Kidney epithelial cell (primary cell): ENCODE measurements at regions not wholly inside any gene's neighbourhood (a gene's known extent, or its start where the extent isn't known, plus 50 kb on each side); places are given as distances from the start of the nearest gene placed in this dataset.
"Not testable (repeated sequence)": the region's sequence is repeated elsewhere in the genome, so short reads cannot be mapped to it uniquely, and the experiment has no call there.

Source experiments
- DNase-seq: peaks from one replicate; pipeline ENCODE4 v3.0.0-alpha.2; 2010; ENCODE audit warnings: low read depth
- H3K27me3 ChIP-seq: 2 replicates; pipeline ENCODE4 v1.6.0; 2011; ENCODE audit warnings: low read length; ENCODE audit not compliant: control insufficient read depth, insufficient read depth
- H3K36me3 ChIP-seq: 2 replicates; pipeline ENCODE4 v1.5.1; 2011; ENCODE audit warnings: low read length; ENCODE audit not compliant: control insufficient read depth, insufficient read depth
- H3K4me3 ChIP-seq: 2 replicates; pipeline ENCODE4 v1.5.1; 2011; ENCODE audit warnings: low read depth, mild to moderate bottlenecking, control low read depth, low read length
- TF ChIP-seq, protein P1 (sequence below): IDR thresholded peaks from 2 replicates; pipeline ENCODE4 v1.5.1; 2011; ENCODE audit warnings: mild to moderate bottlenecking, moderate library complexity, low read length, control low read depth, inconsistent platforms; ENCODE audit not compliant: insufficient read depth, poor library complexity, severe bottlenecking

DNA sequence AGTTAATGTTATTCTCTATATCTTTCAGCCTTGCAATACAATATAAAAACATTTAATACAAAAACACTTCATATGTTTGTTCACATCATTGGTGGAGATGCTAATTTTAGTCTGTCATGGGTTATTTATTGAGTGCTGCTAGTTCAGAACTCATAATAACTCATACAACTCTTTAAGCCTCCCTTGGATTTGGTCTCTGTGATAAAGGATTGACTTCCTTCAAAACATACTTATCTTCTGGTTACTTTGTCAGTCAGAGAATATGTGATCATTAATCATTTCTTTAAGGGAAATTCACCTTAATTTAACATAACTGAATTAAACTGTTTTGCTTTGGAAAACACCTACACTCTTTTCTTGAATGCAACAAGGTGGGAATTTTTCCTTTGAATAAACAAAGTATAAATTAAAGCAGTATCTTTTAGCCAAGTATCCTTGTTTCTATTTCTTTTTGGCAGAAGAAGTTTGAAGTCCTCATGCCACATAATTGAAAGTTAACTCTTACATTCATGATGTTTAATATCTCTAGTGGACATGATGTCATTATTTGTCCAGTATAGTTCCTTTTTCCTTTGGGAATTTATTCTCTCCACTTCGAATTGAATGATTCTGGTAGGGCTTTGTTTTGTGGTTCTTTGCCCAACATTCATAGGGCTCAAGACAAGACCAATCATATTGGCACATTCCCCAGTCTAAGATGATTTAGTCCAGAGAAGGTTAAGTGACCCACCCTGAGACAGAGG, 133.2 kb upstream of the CENPW start:
- no peak for DNase-seq
- Histone ChIP-seq H3K36me3 (no peaks in the 10 kb centered on the region), H3K4me3 (no peak overlapping the region), H3K27me3 (no peaks in the 10 kb centered on the region)
- TF ChIP-seq, protein P1, sequence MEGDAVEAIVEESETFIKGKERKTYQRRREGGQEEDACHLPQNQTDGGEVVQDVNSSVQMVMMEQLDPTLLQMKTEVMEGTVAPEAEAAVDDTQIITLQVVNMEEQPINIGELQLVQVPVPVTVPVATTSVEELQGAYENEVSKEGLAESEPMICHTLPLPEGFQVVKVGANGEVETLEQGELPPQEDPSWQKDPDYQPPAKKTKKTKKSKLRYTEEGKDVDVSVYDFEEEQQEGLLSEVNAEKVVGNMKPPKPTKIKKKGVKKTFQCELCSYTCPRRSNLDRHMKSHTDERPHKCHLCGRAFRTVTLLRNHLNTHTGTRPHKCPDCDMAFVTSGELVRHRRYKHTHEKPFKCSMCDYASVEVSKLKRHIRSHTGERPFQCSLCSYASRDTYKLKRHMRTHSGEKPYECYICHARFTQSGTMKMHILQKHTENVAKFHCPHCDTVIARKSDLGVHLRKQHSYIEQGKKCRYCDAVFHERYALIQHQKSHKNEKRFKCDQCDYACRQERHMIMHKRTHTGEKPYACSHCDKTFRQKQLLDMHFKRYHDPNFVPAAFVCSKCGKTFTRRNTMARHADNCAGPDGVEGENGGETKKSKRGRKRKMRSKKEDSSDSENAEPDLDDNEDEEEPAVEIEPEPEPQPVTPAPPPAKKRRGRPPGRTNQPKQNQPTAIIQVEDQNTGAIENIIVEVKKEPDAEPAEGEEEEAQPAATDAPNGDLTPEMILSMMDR, result no peak

DNA sequence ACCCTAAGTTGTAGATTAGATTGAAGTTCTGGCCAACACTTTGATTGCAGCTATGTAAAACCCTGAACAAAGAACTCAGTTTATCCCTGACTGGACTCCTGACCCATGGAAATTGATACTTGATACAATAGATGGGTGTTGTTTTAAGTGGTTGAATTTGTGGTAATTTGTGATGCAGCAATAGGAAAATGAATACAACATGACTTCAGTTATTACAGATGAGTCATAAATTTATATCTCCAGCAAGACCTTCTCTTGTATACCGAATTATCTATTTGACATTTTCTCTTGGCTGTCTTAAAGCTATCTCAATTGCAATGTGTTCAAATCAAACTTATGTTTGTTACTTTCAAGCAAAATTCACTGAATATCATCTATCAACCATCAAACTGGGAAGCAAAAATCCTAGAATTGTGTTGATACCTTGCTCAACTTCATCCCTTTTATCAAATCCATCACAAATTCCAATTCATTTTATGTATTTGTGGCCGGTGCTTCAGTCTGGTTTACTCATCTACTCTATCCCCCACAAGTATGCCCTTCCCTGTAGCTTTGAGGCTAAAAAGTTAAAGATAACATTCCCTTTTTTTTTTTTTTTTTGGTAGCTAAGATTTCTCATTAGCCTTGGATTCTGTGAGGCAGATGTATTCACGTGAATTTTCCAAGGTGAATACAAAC, 129.4 kb upstream of the CENPW start:
- no peak overlapping the region for H3K4me3 ChIP-seq
- H3K36me3 ChIP-seq, result no peaks in the 10 kb centered on the region
- no peak for DNase-seq
- H3K27me3 ChIP-seq, result no peaks in the 10 kb centered on the region
- TF ChIP-seq, protein P1, result no peak

DNA sequence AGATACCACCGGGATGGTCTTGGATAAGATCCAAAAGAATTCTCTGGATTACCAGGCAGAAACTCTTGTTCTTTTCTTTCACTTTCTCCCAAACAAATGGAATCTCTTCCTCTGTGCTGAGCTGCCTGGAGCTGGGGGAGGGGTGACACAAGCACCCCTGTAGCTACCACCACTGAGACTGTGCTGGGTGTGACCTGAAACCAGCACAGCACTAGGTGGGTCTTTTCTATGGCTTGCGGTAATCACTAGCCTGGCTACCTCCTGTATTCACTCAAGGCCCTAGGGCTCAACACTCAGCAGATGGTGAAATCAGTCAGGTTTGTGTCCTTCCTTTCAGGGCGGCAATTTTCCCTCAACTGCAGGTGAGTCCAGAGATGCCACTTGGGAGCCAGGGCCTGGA, 122.4 kb upstream of the CENPW start:
- TF ChIP-seq, protein P1, result no peak
- Histone ChIP-seq H3K36me3 (no peaks in the 10 kb centered on the region), H3K4me3 (no peak overlapping the region), H3K27me3 (no peaks in the 10 kb centered on the region)
- no peak for DNase-seq

DNA sequence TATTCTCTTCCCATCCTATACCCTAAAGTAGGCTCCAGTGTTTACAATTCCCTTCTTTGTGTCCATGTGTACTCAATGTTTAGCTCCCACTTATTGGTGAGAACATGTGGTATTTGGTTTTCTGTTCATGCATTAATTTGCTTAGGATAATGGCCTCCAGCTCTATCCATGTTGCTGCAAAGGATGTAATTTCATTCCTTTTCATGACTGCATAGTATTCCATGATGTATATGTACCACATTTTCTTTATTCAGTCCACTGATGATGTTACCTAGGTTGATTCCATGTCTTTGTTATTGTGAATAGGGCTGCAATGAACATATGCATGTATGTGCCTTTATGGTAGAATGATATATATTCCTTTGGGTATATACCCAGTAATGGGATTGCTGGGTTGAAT, 119.0 kb upstream of the CENPW start:
- H3K4me3 ChIP-seq, DNase-seq, H3K36me3 ChIP-seq, H3K27me3 ChIP-seq: not testable (repeated sequence)

DNA sequence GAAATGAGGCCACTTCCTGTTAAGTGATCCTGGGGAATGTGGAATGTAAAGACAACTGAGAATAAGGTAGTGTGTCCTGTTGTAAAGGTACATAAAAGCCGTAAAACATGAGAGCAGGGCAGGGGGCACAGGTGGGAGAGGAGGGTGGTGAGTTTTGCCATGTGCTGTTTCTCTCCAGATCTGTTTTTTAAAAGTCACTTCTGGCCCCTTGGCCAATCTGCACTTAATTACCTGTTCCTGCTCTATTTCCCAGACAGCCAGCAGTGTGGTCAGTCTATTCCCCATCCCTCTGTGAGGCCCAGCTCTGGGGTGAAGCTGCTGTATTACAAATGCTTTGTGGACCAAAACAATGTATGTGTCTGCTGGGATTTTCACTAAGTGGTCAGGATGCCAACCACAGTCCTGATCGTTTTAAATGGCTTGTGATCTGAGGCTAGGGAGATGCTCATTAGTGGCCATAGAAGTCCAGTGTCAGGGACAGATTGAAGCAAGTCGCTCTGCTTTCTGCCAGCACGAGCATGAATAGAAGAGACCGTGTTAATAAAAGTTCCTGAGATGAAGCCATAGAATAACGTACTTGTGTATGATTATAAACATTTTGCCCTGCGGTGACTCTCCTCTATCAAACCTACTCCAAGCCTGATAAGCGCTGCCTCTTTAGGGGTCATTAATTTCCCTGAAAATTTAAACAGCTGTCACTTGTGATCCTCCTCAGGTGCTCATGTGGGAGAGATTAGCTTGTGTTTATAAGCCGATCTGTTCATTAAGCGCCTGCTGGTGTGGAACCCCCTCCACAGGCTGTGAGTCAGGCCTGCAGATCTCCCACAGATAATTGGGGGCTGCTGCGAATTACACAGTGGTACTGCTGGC, 111.8 kb upstream of the CENPW start:
- no peaks in the 10 kb centered on the region for H3K36me3 ChIP-seq
- TF ChIP-seq, protein P1, result no peak
- H3K27me3 ChIP-seq, result no peaks in the 10 kb centered on the region
- H3K4me3 ChIP-seq, result no peak overlapping the region
- DNase-seq, result peak; percentile 76

DNA sequence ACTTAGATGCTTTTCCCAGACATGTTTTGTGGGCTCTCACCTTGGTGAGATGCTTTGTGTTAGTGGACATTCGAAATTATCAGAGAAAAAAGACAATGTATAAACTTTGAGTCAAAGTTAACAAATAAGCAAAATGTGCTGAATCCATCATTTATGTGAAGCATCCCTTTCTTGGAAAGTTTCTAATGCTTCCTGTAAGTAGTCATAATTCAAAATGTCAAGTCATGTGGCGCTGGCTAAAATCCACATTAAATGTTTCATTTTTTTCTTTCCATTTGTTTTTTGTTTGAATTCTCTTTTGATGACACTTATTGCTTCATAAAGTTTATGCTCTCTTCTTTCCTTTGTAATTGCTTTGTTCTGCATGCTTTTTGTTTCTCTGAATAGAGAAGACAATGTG, 107.2 kb upstream of the CENPW start:
- TF ChIP-seq, protein P1, result no peak
- H3K4me3 ChIP-seq, result no peak overlapping the region
- no peaks in the 10 kb centered on the region for H3K27me3 ChIP-seq
- H3K36me3 ChIP-seq, result no peaks in the 10 kb centered on the region
- DNase-seq, result no peak
